Smooth muscle cell (in vitro differentiated cells): ENCODE measurements at regions not wholly inside any gene's neighbourhood (a gene's known extent, or its start where the extent isn't known, plus 50 kb on each side); places are given as distances from the start of the nearest gene placed in this dataset.

Experiments
- DNase-seq: peaks from one replicate; lab custom pipeline; 2025; ENCODE audit not compliant: unreplicated experiment; lab: John Stamatoyannopoulos, UW
- H2AFZ ChIP-seq: fragments of 200-600 bp; sonication (generic); 2 replicates; pipeline ENCODE4 v1.6.0; 2016; ENCODE audit warnings: antibody characterized with exemption, low read depth, mild to moderate bottlenecking
- H3F3A ChIP-seq: fragments of 200-600 bp; sonication (generic); 2 replicates; pipeline ENCODE4 v1.6.0; 2017; ENCODE audit warnings: antibody characterized with exemption, low read depth
- H3K27ac ChIP-seq: fragments of 200-600 bp; sonication (generic); 2 replicates; pipeline ENCODE4 v1.5.1; 2016; ENCODE audit warnings: low read depth, mild to moderate bottlenecking
- H3K27me3 ChIP-seq: fragments of 200-600 bp; sonication (generic); 2 replicates; pipeline ENCODE4 v1.6.1; 2016; ENCODE audit warnings: low read depth, mild to moderate bottlenecking
- H3K36me3 ChIP-seq: fragments of 200-600 bp; sonication (generic); 2 replicates; pipeline ENCODE4 v1.5.1; 2016; ENCODE audit warnings: low read depth
- H3K4me1 ChIP-seq: fragments of 200-600 bp; sonication (generic); 2 replicates; pipeline ENCODE4 v1.5.1; 2016; ENCODE audit warnings: low read depth
- H3K4me2 ChIP-seq: fragments of 200-600 bp; sonication (generic); 2 replicates; pipeline ENCODE4 v1.6.0; 2016; ENCODE audit warnings: mild to moderate bottlenecking
- H3K4me3 ChIP-seq: fragments of 200-600 bp; sonication (generic); 2 replicates; pipeline ENCODE4 v1.5.1; 2016; ENCODE audit warnings: mild to moderate bottlenecking
- H3K79me2 ChIP-seq: fragments of 200-600 bp; sonication (generic); 2 replicates; pipeline ENCODE4 v1.6.0; 2016; ENCODE audit warnings: low read depth, mild to moderate bottlenecking
- H3K9ac ChIP-seq: fragments of 200-600 bp; sonication (generic); 2 replicates; pipeline ENCODE4 v1.6.0; 2016; ENCODE audit warnings: low read depth
- H3K9me3 ChIP-seq: fragments of 200-600 bp; sonication (generic); replicated peaks from 2 replicates; pipeline ENCODE4 v1.5.1; 2016; ENCODE audit warnings: low read depth
- H4K20me1 ChIP-seq: fragments of 200-600 bp; sonication (generic); 2 replicates; pipeline ENCODE4 v1.6.0; 2016; ENCODE audit warnings: low read depth
- CTCF ChIP-seq: fragments of 200-600 bp; sonication (generic); IDR thresholded peaks from 2 replicates; pipeline ENCODE4 v1.5.1; 2017; ENCODE audit warnings: borderline replicate concordance, mild to moderate bottlenecking, antibody characterized with exemption; ENCODE audit not compliant: insufficient read depth, poor library complexity, severe bottlenecking
- WGBS: methylation state at CpG from one replicate; pipeline ENCODE4 v1.1.7; 2016; ENCODE audit warnings: low lambda C conversion rate; 5-methylcytosine and 5-hydroxymethylcytosine counted together

- no peak for DNase-seq
Measured at GRCh38 chr11:2074266-2074825, 64.8 kb downstream of the IGF2 start.

GRCh38 chr11:2072551-2073261, 66.5 kb downstream of the IGF2 start:
- Histone ChIP-seq H3K79me2 (no peaks in the 10 kb centered on the region), H3K9me3 (no peaks in the 10 kb centered on the region), H3F3A (peaks cover 11% of the 10 kb centered on the region), H2AFZ (no peak overlapping the region), H3K36me3 (no peaks in the 10 kb centered on the region), H3K4me3 (no peak overlapping the region), H3K4me1 (no peaks in the 10 kb centered on the region), H3K27me3 (peaks cover 7% of the 10 kb centered on the region), H3K9ac (no peak overlapping the region), H3K27ac (no peak overlapping the region), H3K4me2 (no peak overlapping the region), H4K20me1 (no peaks in the 10 kb centered on the region)
- 65% methylated on average over 13 of the region's 13 CpGs for WGBS
- TF ChIP-seq CTCF, result no peak
- DNase-seq, result no peak

More at GRCh38 chr11:2074266-2074825, 64.8 kb downstream of the IGF2 start:
- Histone ChIP-seq H3K9me3 (no peaks in the 10 kb centered on the region), H2AFZ (no peak overlapping the region), H3K4me3 (no peak overlapping the region), H3K4me1 (no peaks in the 10 kb centered on the region), H3K4me2 (no peak overlapping the region), H3K9ac (no peak overlapping the region), H3K27ac (no peak overlapping the region), H4K20me1 (no peaks in the 10 kb centered on the region), H3F3A (peaks cover 12% of the 10 kb centered on the region), H3K79me2 (no peaks in the 10 kb centered on the region), H3K27me3 (peaks cover 7% of the 10 kb centered on the region), H3K36me3 (no peaks in the 10 kb centered on the region)
- WGBS, result 60% methylated on average over 12 of the region's 12 CpGs
- TF ChIP-seq CTCF, result peak; percentile 30

DNA sequence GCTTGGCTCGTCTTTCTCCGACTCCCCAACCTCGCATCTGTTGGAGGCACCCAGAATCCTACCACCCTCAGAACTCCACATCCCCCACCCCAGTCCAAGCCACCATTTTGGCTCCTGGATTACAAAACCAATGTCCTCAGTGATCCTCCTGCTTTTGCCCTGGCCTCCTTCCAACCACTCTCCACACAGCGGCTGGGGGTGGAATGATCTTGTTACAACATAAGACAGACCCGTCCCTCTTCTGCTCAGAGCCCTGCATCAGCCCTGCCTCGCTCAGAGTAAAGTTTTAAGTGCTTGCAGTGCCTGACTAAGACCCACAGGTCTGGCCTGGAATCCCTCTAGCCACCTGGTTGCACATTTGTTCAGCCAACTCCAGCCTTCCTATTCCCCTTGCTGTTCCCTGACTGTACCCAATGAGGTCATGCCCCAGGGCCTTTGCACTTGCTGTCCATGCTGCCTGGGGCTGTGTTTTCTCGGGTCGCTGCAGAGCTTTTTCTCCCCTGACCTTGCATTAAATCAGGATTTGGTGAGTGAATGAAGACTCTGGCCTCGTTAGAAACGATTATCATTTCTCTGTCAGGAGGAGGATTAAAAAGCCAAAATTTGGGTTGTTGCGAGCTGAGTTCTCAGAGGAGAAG, 67.3 kb downstream of the IGF2 start:
- no peaks in the 10 kb centered on the region for H3K4me1 ChIP-seq
- H3K4me2 ChIP-seq, result no peak overlapping the region
- no peak overlapping the region for H3K9ac ChIP-seq
- H3K4me3 ChIP-seq, result no peak overlapping the region
- DNase-seq, result no peak
- no peak overlapping the region for H2AFZ ChIP-seq
- no peak for TF ChIP-seq CTCF
- peaks cover 7% of the 10 kb centered on the region for H3K27me3 ChIP-seq
- WGBS, result 84% methylated on average over 11 of the region's 11 CpGs
- H3K36me3 ChIP-seq, result no peaks in the 10 kb centered on the region
- H4K20me1 ChIP-seq, result no peaks in the 10 kb centered on the region
- no peaks in the 10 kb centered on the region for H3K79me2 ChIP-seq
- no peaks in the 10 kb centered on the region for H3K9me3 ChIP-seq
- H3K27ac ChIP-seq, result no peak overlapping the region
- peaks cover 3% of the 10 kb centered on the region for H3F3A ChIP-seq
